AG04449 (cell line): ENCODE measurements at regions not wholly inside any gene's neighbourhood (a gene's known extent, or its start where the extent isn't known, plus 50 kb on each side); places are given as distances from the start of the nearest gene placed in this dataset.

ENCODE experiments used
- CTCF ChIA-PET: fragments of 350-600 bp; formaldehyde crosslinking; extraction: SDS; loops from one replicate; lab custom pipeline; 2021; ENCODE audit warnings: antibody characterized with exemption; lab: Yijun Ruan, JAX
- POLR2A ChIA-PET: fragments of 400-600, 350-600 bp; formaldehyde crosslinking; extraction: SDS; loops from one replicate; lab custom pipeline; 2020; ENCODE audit warnings: antibody characterized with exemption, inconsistent platforms; lab: Yijun Ruan, JAX
- DNase-seq: peaks from one replicate; pipeline ENCODE4 v3.0.0-alpha.2; 2010; ENCODE audit warnings: low read depth, low spot score
- H3K4me3 ChIP-seq: 2 replicates; pipeline ENCODE4 v1.5.1; 2011; ENCODE audit warnings: low read depth, mild to moderate bottlenecking, control low read depth, low read length
- TF ChIP-seq, protein P1 (sequence below): IDR thresholded peaks from one replicate; pipeline ENCODE4 v1.5.1; 2011; ENCODE audit warnings: mild to moderate bottlenecking, moderate library complexity, low read length, control low read depth, inconsistent platforms; ENCODE audit not compliant: insufficient read depth; ENCODE audit errors: missing control alignments

- TF ChIP-seq, protein P1, sequence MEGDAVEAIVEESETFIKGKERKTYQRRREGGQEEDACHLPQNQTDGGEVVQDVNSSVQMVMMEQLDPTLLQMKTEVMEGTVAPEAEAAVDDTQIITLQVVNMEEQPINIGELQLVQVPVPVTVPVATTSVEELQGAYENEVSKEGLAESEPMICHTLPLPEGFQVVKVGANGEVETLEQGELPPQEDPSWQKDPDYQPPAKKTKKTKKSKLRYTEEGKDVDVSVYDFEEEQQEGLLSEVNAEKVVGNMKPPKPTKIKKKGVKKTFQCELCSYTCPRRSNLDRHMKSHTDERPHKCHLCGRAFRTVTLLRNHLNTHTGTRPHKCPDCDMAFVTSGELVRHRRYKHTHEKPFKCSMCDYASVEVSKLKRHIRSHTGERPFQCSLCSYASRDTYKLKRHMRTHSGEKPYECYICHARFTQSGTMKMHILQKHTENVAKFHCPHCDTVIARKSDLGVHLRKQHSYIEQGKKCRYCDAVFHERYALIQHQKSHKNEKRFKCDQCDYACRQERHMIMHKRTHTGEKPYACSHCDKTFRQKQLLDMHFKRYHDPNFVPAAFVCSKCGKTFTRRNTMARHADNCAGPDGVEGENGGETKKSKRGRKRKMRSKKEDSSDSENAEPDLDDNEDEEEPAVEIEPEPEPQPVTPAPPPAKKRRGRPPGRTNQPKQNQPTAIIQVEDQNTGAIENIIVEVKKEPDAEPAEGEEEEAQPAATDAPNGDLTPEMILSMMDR: no peak
- POLR2A ChIA-PET: no interaction called here
- no peak for DNase-seq
- no peak overlapping the region for H3K4me3 ChIP-seq
- CTCF ChIA-PET: interaction anchor here (1.3 to 5.7 kb wide), 5 partner anchors 10 to 148 kb away, joined by 3 to 47 read pairs (median 6); no protein-coding TSS in a partner anchor
Observed at GRCh38 chr6:25004357-25004756, 68.6 kb upstream of the RIPOR2 start.

- TF ChIP-seq, protein P1: no peak
- ChIA-PET CTCF (interaction anchor here (0.8 to 5.7 kb wide), 6 partner anchors 8 to 149 kb away, joined by 3 to 45 read pairs (median 5); no protein-coding TSS in a partner anchor), POLR2A (no interaction called here)
- DNase-seq: no peak
- H3K4me3 ChIP-seq: no peak overlapping the region
Observed at GRCh38 chr6:25005010-25005409, 69.2 kb upstream of the RIPOR2 start.

GRCh38 chr6:25006075-25006474, 70.3 kb upstream of the RIPOR2 start:
- H3K4me3 ChIP-seq: no peak overlapping the region
- ChIA-PET POLR2A (no interaction called here), CTCF (interaction anchor here (1.0 to 5.7 kb wide), 3 partner anchors 12 to 150 kb away, joined by 3 to 45 read pairs (median 5); no protein-coding TSS in a partner anchor)
- TF ChIP-seq, protein P1: no peak
- DNase-seq: no peak

DNA sequence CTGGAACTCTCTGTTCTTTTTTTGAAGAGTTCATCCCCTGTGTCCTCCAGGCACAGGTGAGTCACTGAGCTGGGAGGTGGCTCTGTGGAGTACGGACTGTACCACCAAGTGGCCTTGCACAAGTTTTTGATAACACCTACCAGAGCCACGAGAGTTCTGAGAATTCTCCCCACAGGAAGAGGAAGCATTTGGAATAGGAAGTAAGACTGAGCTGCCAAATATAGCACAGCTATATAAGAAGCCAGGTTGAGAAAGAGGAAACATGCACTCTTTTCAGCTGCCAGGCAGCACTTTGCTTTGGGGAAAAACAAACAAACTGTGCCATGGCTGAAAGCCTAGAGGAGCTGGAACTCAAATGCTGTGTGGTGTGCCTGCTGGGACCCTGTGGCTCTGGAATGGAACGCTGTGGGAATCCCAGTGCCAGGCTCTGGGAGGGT, 70.8 kb upstream of the RIPOR2 start:
- CTCF ChIA-PET: interaction anchor here (0.7 to 5.7 kb wide), 3 partner anchors 10 to 15 kb away, joined by 3 to 45 read pairs (median 4); no protein-coding TSS in a partner anchor
- POLR2A ChIA-PET: no interaction called here
- TF ChIP-seq, protein P1: no peak
- no peak overlapping the region for H3K4me3 ChIP-seq
- no peak for DNase-seq

DNA sequence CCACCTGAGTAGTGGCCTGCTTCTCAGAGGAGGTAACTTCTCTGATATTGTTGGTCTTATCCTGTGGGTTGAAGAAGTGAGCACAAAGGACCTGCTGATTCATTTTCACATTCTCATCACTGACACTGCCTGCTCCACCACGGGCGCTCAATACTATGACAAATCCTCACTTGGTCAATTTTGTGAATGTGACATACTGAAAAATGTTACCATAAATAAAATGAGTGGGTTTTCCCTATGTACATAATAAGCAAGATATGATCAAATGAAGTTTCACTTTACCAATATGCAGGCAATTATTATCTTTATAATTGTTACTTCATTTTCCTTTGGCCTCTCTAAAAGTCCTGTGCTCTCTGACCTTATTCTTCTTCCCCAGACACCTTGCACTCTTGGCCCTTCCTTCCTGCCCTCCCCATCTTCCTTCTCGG, 71.5 kb upstream of the RIPOR2 start:
- DNase-seq: no peak
- TF ChIP-seq, protein P1: no peak
- POLR2A ChIA-PET: no interaction called here
- no peak overlapping the region for H3K4me3 ChIP-seq
- CTCF ChIA-PET: interaction anchor here (0.7 to 5.7 kb wide), 3 partner anchors 9 to 16 kb away, joined by 3 to 45 read pairs (median 4); no protein-coding TSS in a partner anchor

GRCh38 chr6:25008707-25009392, 73.1 kb upstream of the RIPOR2 start:
- ChIA-PET POLR2A (no interaction called here), CTCF (interaction anchor here (0.6 to 5.7 kb wide), 7 partner anchors 9 to 153 kb away, joined by 3 to 45 read pairs (median 4); no protein-coding TSS in a partner anchor)
- no peak for DNase-seq
- no peak overlapping the region for H3K4me3 ChIP-seq
- TF ChIP-seq, protein P1: no peak
